ENCODE measurements at regions not wholly inside any gene's neighbourhood (a gene's known extent, or its start where the extent isn't known, plus 50 kb on each side); places are given as distances from the start of the nearest gene placed in this dataset.

GRCh38 chr17:52762147-52762793 lies 603.8 kb upstream of the CA10 start:
- 72 to 75% methylated on average over 5 of the region's 5 CpGs for WGBS, 2 donors
- no peaks in the 10 kb centered on the region for H3K4me1 ChIP-seq
- H3K36me3 ChIP-seq, result no peaks in the 10 kb centered on the region
- DNase-seq, result no peak
- no peak overlapping the region for H3K4me3 ChIP-seq (replicated peaks in 1 of 3)
- intact Hi-C loops (cut with DNase I), result no loop called here
- H3K27me3 ChIP-seq, result no peaks in the 10 kb centered on the region
- TF ChIP-seq CTCF (IDR thresholded peaks at IDR 0.05), result no peak
- TF ChIP-seq POLR2A (IDR thresholded peaks at IDR 0.05), result no peak
- H3K9me3 ChIP-seq, result no peaks in the 10 kb centered on the region
- H3K27ac ChIP-seq, result no peak overlapping the region

GRCh38 chr17:52759864-52760263 lies 601.4 kb upstream of the CA10 start:
- Histone ChIP-seq H3K27me3 (no peaks in the 10 kb centered on the region), H3K27ac (no peak overlapping the region), H3K4me3 (replicated peaks in 1 of 3) (no peak overlapping the region), H3K36me3 (no peaks in the 10 kb centered on the region), H3K9me3 (no peaks in the 10 kb centered on the region), H3K4me1 (no peaks in the 10 kb centered on the region)
- WGBS, 2 donors, result 83 to 85% methylated on average over 3 of the region's 3 CpGs
- no peak for TF ChIP-seq POLR2A (IDR thresholded peaks at IDR 0.05)
- TF ChIP-seq CTCF (IDR thresholded peaks at IDR 0.05), result no peak
- no peak for DNase-seq
- intact Hi-C loops (cut with DNase I), result no loop called here

- H3K36me3 ChIP-seq, result no peaks in the 10 kb centered on the region
- intact Hi-C loops (cut with DNase I), result no loop called here
- WGBS, 2 donors, result 37 to 52% methylated on average over 1 of the region's 1 CpG
- no peak for DNase-seq
- TF ChIP-seq POLR2A (IDR thresholded peaks at IDR 0.05) (no peak), CTCF (IDR thresholded peaks at IDR 0.05) (no peak)
- no peaks in the 10 kb centered on the region for H3K4me1 ChIP-seq
- no peak overlapping the region for H3K27ac ChIP-seq
- no peaks in the 10 kb centered on the region for H3K27me3 ChIP-seq
- H3K9me3 ChIP-seq, result no peaks in the 10 kb centered on the region
- no peak overlapping the region for H3K4me3 ChIP-seq (replicated peaks in 1 of 3)
Observed at GRCh38 chr17:52758481-52758880, 600.0 kb upstream of the CA10 start.

- no peak for DNase-seq
- TF ChIP-seq POLR2A (IDR thresholded peaks at IDR 0.05) (no peak), CTCF (IDR thresholded peaks at IDR 0.05) (no peak)
- no peaks in the 10 kb centered on the region for H3K27me3 ChIP-seq
- H3K9me3 ChIP-seq, result no peaks in the 10 kb centered on the region
- no peaks in the 10 kb centered on the region for H3K4me1 ChIP-seq
- intact Hi-C loops (cut with DNase I), result no loop called here
- H3K36me3 ChIP-seq, result no peaks in the 10 kb centered on the region
- H3K27ac ChIP-seq, result no peak overlapping the region
- no peak overlapping the region for H3K4me3 ChIP-seq (replicated peaks in 1 of 3)
Observed at GRCh38 chr17:52756746-52757145, 598.2 kb upstream of the CA10 start.

- TF ChIP-seq CTCF (IDR thresholded peaks at IDR 0.05) (no peak), POLR2A (IDR thresholded peaks at IDR 0.05) (no peak)
- intact Hi-C loops (cut with DNase I), result no loop called here
- Histone ChIP-seq H3K27me3 (no peaks in the 10 kb centered on the region), H3K9me3 (no peaks in the 10 kb centered on the region), H3K27ac (no peak overlapping the region), H3K4me1 (no peaks in the 10 kb centered on the region), H3K36me3 (no peaks in the 10 kb centered on the region), H3K4me3 (replicated peaks in 1 of 3) (no peak overlapping the region)
- no peak for DNase-seq
- WGBS, 2 donors, result 93 to 94% methylated on average over 4 of the region's 4 CpGs
Observed at GRCh38 chr17:52754838-52755237, 596.3 kb upstream of the CA10 start.

All from thyroid gland (tissue), 4 donors.